ENCODE measurements at regions not wholly inside any gene's neighbourhood (a gene's known extent, or its start where the extent isn't known, plus 50 kb on each side); places are given as distances from the start of the nearest gene placed in this dataset.

GRCh38 chr3:160076519-160076918 is 87.9 kb downstream of the IL12A start:
- Histone ChIP-seq H3K9ac (ENCODE audit: insufficient read length, low read depth) (no peak overlapping the region), H3K27me3 (ENCODE audit: insufficient read depth, insufficient read length) (no peaks in the 10 kb centered on the region), H3K9me3 (ENCODE audit: insufficient read depth, low read length) (no peaks in the 10 kb centered on the region), H3K4me1 (ENCODE audit: insufficient read depth, insufficient read length) (peaks cover 2% of the 10 kb centered on the region), H3K4me3 (ENCODE audit: insufficient read length, low read depth) (no peak overlapping the region), H3K36me3 (ENCODE audit: insufficient read depth, insufficient read length, low read length) (no peaks in the 10 kb centered on the region)
- TF ChIP-seq YY1 (IDR thresholded peaks at IDR 0.05; ENCODE audit: insufficient read depth, insufficient read length) (no peak), SUZ12 (IDR thresholded peaks at IDR 0.05; ENCODE audit: extremely low read depth, insufficient read depth, insufficient read length) (no peak), ZNF274 (IDR thresholded peaks at IDR 0.05; ENCODE audit: low read depth, low read length) (no peak)
- no peak for DNase-seq (ENCODE audit: low read depth, low spot score)

DNA sequence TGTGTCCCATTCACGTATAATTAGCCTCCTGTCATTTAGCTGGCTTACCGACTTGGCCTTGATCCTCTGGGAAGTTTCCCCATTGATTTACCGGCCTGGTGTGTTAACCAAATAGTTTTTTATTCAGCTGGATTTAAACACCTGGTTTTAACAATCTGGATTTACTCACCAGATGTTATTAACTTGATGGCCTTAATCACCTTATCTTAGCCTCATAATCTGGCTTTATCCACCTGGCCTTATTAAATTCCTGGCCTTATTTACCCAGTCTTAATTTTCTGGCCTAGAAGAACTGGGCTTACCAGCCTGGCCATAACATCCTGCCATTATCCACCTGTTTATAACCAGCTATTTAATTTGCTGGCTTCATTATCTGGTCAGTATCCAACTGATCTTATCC is 89.9 kb downstream of the IL12A start:
- no peak overlapping the region for H3K4me3 ChIP-seq (ENCODE audit: insufficient read length, low read depth)
- H3K36me3 ChIP-seq (ENCODE audit: insufficient read depth, insufficient read length, low read length), result no peaks in the 10 kb centered on the region
- no peak overlapping the region for H3K9ac ChIP-seq (ENCODE audit: insufficient read length, low read depth)
- no peak for DNase-seq (ENCODE audit: low read depth, low spot score)
- no peaks in the 10 kb centered on the region for H3K27me3 ChIP-seq (ENCODE audit: insufficient read depth, insufficient read length)
- peaks cover 2% of the 10 kb centered on the region for H3K4me1 ChIP-seq (ENCODE audit: insufficient read depth, insufficient read length)
- TF ChIP-seq SUZ12 (IDR thresholded peaks at IDR 0.05; ENCODE audit: extremely low read depth, insufficient read depth, insufficient read length) (no peak), ZNF274 (IDR thresholded peaks at IDR 0.05; ENCODE audit: low read depth, low read length) (no peak), YY1 (IDR thresholded peaks at IDR 0.05; ENCODE audit: insufficient read depth, insufficient read length) (no peak)
- H3K9me3 ChIP-seq (ENCODE audit: insufficient read depth, low read length), result no peaks in the 10 kb centered on the region

GRCh38 chr3:160081958-160082533 is 93.4 kb downstream of the IL12A start:
- TF ChIP-seq YY1 (IDR thresholded peaks at IDR 0.05; ENCODE audit: insufficient read depth, insufficient read length), result no peak
- no peak for TF ChIP-seq SUZ12 (IDR thresholded peaks at IDR 0.05; ENCODE audit: extremely low read depth, insufficient read depth, insufficient read length)
- TF ChIP-seq ZNF274 (IDR thresholded peaks at IDR 0.05; ENCODE audit: low read depth, low read length), result no peak
- Histone ChIP-seq H3K36me3 (ENCODE audit: insufficient read depth, insufficient read length, low read length) (no peaks in the 10 kb centered on the region), H3K4me3 (ENCODE audit: insufficient read length, low read depth) (no peak overlapping the region), H3K9me3 (ENCODE audit: insufficient read depth, low read length) (no peaks in the 10 kb centered on the region), H3K27me3 (ENCODE audit: insufficient read depth, insufficient read length) (no peaks in the 10 kb centered on the region), H3K4me1 (ENCODE audit: insufficient read depth, insufficient read length) (no peaks in the 10 kb centered on the region), H3K9ac (ENCODE audit: insufficient read length, low read depth) (no peak overlapping the region)
- DNase-seq (ENCODE audit: low read depth, low spot score), result no peak

- no peak for DNase-seq (ENCODE audit: low read depth, low spot score)
- H3K27me3 ChIP-seq (ENCODE audit: insufficient read depth, insufficient read length), result no peaks in the 10 kb centered on the region
- TF ChIP-seq ZNF274 (IDR thresholded peaks at IDR 0.05; ENCODE audit: low read depth, low read length), result no peak
- no peak for TF ChIP-seq YY1 (IDR thresholded peaks at IDR 0.05; ENCODE audit: insufficient read depth, insufficient read length)
- no peak for TF ChIP-seq SUZ12 (IDR thresholded peaks at IDR 0.05; ENCODE audit: extremely low read depth, insufficient read depth, insufficient read length)
- no peak overlapping the region for H3K4me3 ChIP-seq (ENCODE audit: insufficient read length, low read depth)
- H3K4me1 ChIP-seq (ENCODE audit: insufficient read depth, insufficient read length), result no peaks in the 10 kb centered on the region
- no peaks in the 10 kb centered on the region for H3K9me3 ChIP-seq (ENCODE audit: insufficient read depth, low read length)
- H3K36me3 ChIP-seq (ENCODE audit: insufficient read depth, insufficient read length, low read length), result no peaks in the 10 kb centered on the region
- H3K9ac ChIP-seq (ENCODE audit: insufficient read length, low read depth), result no peak overlapping the region
These were observed 96.4 kb downstream of the IL12A start for GRCh38 chr3:160084998-160085397.

DNA sequence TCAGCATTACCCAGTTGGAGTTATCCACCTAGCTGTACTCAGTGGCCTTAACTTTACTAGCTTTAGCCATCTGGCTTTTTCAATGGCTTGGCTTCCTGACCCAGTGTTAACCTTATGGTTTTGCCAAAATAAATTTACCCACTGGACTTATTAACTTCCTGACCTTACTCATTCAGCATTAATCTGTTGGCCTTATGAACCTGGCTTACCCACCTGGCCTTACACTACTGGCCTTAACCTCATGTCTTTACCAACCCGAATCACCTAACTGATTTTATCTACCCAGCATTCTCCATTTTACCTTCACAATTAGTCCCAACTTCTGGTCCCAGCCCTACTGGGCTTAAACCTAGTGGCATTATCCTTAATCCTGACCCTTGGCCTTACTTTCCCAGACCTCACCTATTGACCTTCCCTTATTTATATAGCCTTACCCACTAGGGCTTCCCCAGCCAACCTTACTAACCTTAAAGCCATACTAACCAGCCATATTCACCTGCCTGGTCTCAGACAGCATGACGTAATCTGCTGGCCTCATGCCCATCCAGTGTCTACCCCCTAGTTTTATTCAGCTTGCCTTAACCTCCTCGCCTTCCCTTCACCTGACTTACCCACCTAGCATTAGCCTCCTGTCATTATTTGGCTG is 100.0 kb downstream of the IL12A start:
- DNase-seq (ENCODE audit: low read depth, low spot score), result no peak
- no peak for TF ChIP-seq SUZ12 (IDR thresholded peaks at IDR 0.05; ENCODE audit: extremely low read depth, insufficient read depth, insufficient read length)
- no peak for TF ChIP-seq ZNF274 (IDR thresholded peaks at IDR 0.05; ENCODE audit: low read depth, low read length)
- TF ChIP-seq YY1 (IDR thresholded peaks at IDR 0.05; ENCODE audit: insufficient read depth, insufficient read length), result no peak
- H3K4me3 ChIP-seq (ENCODE audit: insufficient read length, low read depth), result no peak overlapping the region
- no peaks in the 10 kb centered on the region for H3K9me3 ChIP-seq (ENCODE audit: insufficient read depth, low read length)
- no peaks in the 10 kb centered on the region for H3K27me3 ChIP-seq (ENCODE audit: insufficient read depth, insufficient read length)
- no peaks in the 10 kb centered on the region for H3K4me1 ChIP-seq (ENCODE audit: insufficient read depth, insufficient read length)
- no peak overlapping the region for H3K9ac ChIP-seq (ENCODE audit: insufficient read length, low read depth)
- H3K36me3 ChIP-seq (ENCODE audit: insufficient read depth, insufficient read length, low read length), result no peaks in the 10 kb centered on the region

GRCh38 chr3:160090653-160091052 is 102.0 kb downstream of the IL12A start:
- Histone ChIP-seq H3K27me3 (ENCODE audit: insufficient read depth, insufficient read length) (no peaks in the 10 kb centered on the region), H3K9me3 (ENCODE audit: insufficient read depth, low read length) (no peaks in the 10 kb centered on the region), H3K4me1 (ENCODE audit: insufficient read depth, insufficient read length) (no peaks in the 10 kb centered on the region), H3K4me3 (ENCODE audit: insufficient read length, low read depth) (no peak overlapping the region), H3K9ac (ENCODE audit: insufficient read length, low read depth) (no peak overlapping the region), H3K36me3 (ENCODE audit: insufficient read depth, insufficient read length, low read length) (no peaks in the 10 kb centered on the region)
- no peak for DNase-seq (ENCODE audit: low read depth, low spot score)
- no peak for TF ChIP-seq ZNF274 (IDR thresholded peaks at IDR 0.05; ENCODE audit: low read depth, low read length)
- TF ChIP-seq SUZ12 (IDR thresholded peaks at IDR 0.05; ENCODE audit: extremely low read depth, insufficient read depth, insufficient read length), result no peak
- no peak for TF ChIP-seq YY1 (IDR thresholded peaks at IDR 0.05; ENCODE audit: insufficient read depth, insufficient read length)

DNA sequence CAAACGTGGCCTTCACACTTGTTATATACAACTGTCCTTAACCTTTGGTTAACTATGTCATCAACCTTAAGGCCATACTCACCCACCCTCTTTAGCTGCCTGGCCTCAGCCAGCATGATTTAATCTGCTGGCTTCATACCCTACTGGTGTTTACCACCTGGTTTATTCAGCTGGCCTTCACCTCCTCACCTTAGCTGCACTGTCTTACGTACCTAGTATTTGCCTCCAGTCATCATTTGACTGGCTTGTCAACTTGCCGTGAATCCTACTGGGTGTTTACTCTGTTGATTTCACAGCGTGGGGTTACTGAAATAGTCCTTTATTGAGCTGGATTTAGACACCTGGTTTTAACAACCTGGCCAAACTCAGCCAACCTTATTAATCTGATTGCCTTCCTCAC is 102.8 kb downstream of the IL12A start:
- Histone ChIP-seq H3K36me3 (ENCODE audit: insufficient read depth, insufficient read length, low read length) (no peaks in the 10 kb centered on the region), H3K9ac (ENCODE audit: insufficient read length, low read depth) (no peak overlapping the region), H3K4me3 (ENCODE audit: insufficient read length, low read depth) (no peak overlapping the region), H3K27me3 (ENCODE audit: insufficient read depth, insufficient read length) (no peaks in the 10 kb centered on the region), H3K4me1 (ENCODE audit: insufficient read depth, insufficient read length) (no peaks in the 10 kb centered on the region), H3K9me3 (ENCODE audit: insufficient read depth, low read length) (no peaks in the 10 kb centered on the region)
- TF ChIP-seq SUZ12 (IDR thresholded peaks at IDR 0.05; ENCODE audit: extremely low read depth, insufficient read depth, insufficient read length), result no peak
- no peak for TF ChIP-seq ZNF274 (IDR thresholded peaks at IDR 0.05; ENCODE audit: low read depth, low read length)
- no peak for TF ChIP-seq YY1 (IDR thresholded peaks at IDR 0.05; ENCODE audit: insufficient read depth, insufficient read length)
- DNase-seq (ENCODE audit: low read depth, low spot score), result no peak

Data from NT2/D1 (cell line).